H9 (cell line): ENCODE measurements at regions not wholly inside any gene's neighbourhood (a gene's known extent, or its start where the extent isn't known, plus 50 kb on each side); places are given as distances from the start of the nearest gene placed in this dataset.

Experiments used
- DNase-seq: peaks from one replicate; pipeline ENCODE4 v3.0.0-alpha.2; 2017
- H2AFZ ChIP-seq: one replicate; pipeline ENCODE4 v1.6.1; 2013; ENCODE audit warnings: mild to moderate bottlenecking, low read length, control low read depth, moderate library complexity
- H2AK5ac ChIP-seq: 2 replicates; pipeline ENCODE4 v1.6.1; 2013; ENCODE audit warnings: low read length, control low read depth, mixed read lengths; ENCODE audit not compliant: insufficient read length
- H2BK120ac ChIP-seq: one replicate; pipeline ENCODE4 v1.6.1; 2013; ENCODE audit warnings: low read depth, mild to moderate bottlenecking, low read length, control low read depth, inconsistent platforms; ENCODE audit not compliant: poor library complexity, severe bottlenecking
- H2BK12ac ChIP-seq: 2 replicates; pipeline ENCODE4 v1.6.1; 2013; ENCODE audit warnings: low read length, control low read depth, mixed read lengths, low read depth; ENCODE audit not compliant: insufficient read length
- H2BK15ac ChIP-seq: 2 replicates; pipeline ENCODE4 v1.6.1; 2013; ENCODE audit warnings: low read depth, low read length, control low read depth
- H2BK20ac ChIP-seq: one replicate; pipeline ENCODE4 v1.6.1; 2013; ENCODE audit warnings: low read depth, mild to moderate bottlenecking, low read length, control low read depth, inconsistent platforms; ENCODE audit not compliant: poor library complexity, severe bottlenecking
- H2BK5ac ChIP-seq: 2 replicates; pipeline ENCODE4 v1.6.1; 2013; ENCODE audit warnings: low read length, control low read depth, mixed read lengths; ENCODE audit not compliant: insufficient read length
- H3K14ac ChIP-seq: 2 replicates; pipeline ENCODE4 v1.6.1; 2013; ENCODE audit warnings: low read length, control low read depth; ENCODE audit not compliant: insufficient read depth
- H3K18ac ChIP-seq: 2 replicates; pipeline ENCODE4 v1.6.1; 2013; ENCODE audit warnings: low read depth, mild to moderate bottlenecking, mixed read lengths, low read length, control low read depth; ENCODE audit not compliant: insufficient read length
- H3K23ac ChIP-seq: 2 replicates; pipeline ENCODE4 v1.6.1; 2013; ENCODE audit warnings: low read length, control low read depth, mixed read lengths, low read depth; ENCODE audit not compliant: insufficient read length
- H3K23me2 ChIP-seq: 2 replicates; pipeline ENCODE4 v1.6.1; 2013; ENCODE audit warnings: low read depth, mild to moderate bottlenecking, mixed read lengths, low read length, control low read depth; ENCODE audit not compliant: insufficient read length, poor library complexity, severe bottlenecking
- H3K27ac ChIP-seq: 2 replicates; pipeline ENCODE4 v1.5.1; 2013; ENCODE audit warnings: low read length, control low read depth, mixed read lengths, low read depth; ENCODE audit not compliant: insufficient read length
- H3K27me3 ChIP-seq: 2 replicates; pipeline ENCODE4 v1.6.1; 2013; ENCODE audit warnings: low read length, control low read depth, inconsistent platforms; ENCODE audit not compliant: insufficient read depth
- H3K4ac ChIP-seq: 2 replicates; pipeline ENCODE4 v1.6.1; 2013; ENCODE audit warnings: low read depth, mild to moderate bottlenecking, control low read depth, inconsistent platforms, low read length, moderate library complexity
- H3K4me1 ChIP-seq: 2 replicates; pipeline ENCODE4 v1.6.1; 2013; ENCODE audit warnings: low read length, control low read depth, inconsistent platforms; ENCODE audit not compliant: insufficient read depth
- H3K4me2 ChIP-seq: 2 replicates; pipeline ENCODE4 v1.6.1; 2013; ENCODE audit warnings: low read length, control low read depth, mixed read lengths; ENCODE audit not compliant: insufficient read length, insufficient read depth
- H3K56ac ChIP-seq: 2 replicates; pipeline ENCODE4 v1.6.1; 2013; ENCODE audit warnings: low read depth, mild to moderate bottlenecking, mixed read lengths, low read length, control low read depth; ENCODE audit not compliant: insufficient read length
- H3K79me1 ChIP-seq: 2 replicates; pipeline ENCODE4 v1.6.1; 2013; ENCODE audit warnings: low read depth, mild to moderate bottlenecking, moderate library complexity, low read length, control low read depth, inconsistent platforms; ENCODE audit not compliant: insufficient read depth, poor library complexity, severe bottlenecking
- H3K79me2 ChIP-seq: 2 replicates; pipeline ENCODE4 v1.6.1; 2013; ENCODE audit warnings: low read length, control low read depth, inconsistent platforms; ENCODE audit not compliant: insufficient read depth
- H3K9ac ChIP-seq: 2 replicates; pipeline ENCODE4 v1.6.1; 2013; ENCODE audit warnings: low read length, control low read depth, mixed read lengths; ENCODE audit not compliant: insufficient read length; ENCODE audit errors: extremely low read depth
- H3K9me3 ChIP-seq: one replicate; pipeline ENCODE4 v1.6.1; 2013; ENCODE audit warnings: low read depth, low read length, inconsistent platforms; ENCODE audit not compliant: control insufficient read depth
- H3T11ph ChIP-seq: one replicate; pipeline ENCODE4 v1.6.1; 2013; ENCODE audit warnings: mild to moderate bottlenecking, low read length, control low read depth, inconsistent platforms
- H4K20me1 ChIP-seq: one replicate; pipeline ENCODE4 v1.6.1; 2013; ENCODE audit not compliant: control insufficient read depth, insufficient read length, insufficient read depth
- H4K5ac ChIP-seq: 2 replicates; pipeline ENCODE4 v1.6.1; 2013; ENCODE audit warnings: low read depth, mild to moderate bottlenecking, mixed read lengths, low read length, control low read depth; ENCODE audit not compliant: insufficient read length
- H4K8ac ChIP-seq: replicated peaks from 2 replicates; pipeline ENCODE4 v1.6.1; 2013; ENCODE audit warnings: low read length, control low read depth, mixed read lengths, low read depth; ENCODE audit not compliant: insufficient read length
- H4K91ac ChIP-seq: 2 replicates; pipeline ENCODE4 v1.6.1; 2013; ENCODE audit warnings: low read depth, mild to moderate bottlenecking, moderate library complexity, mixed read lengths, low read length, control low read depth; ENCODE audit not compliant: insufficient read length
- H3K27ac Mint-ChIP-seq, 3 experiments: 2 replicates in 2 of 3; 3 replicates in 1 of 3; pipeline ENCODE4 v1.8.0; 2020 to 2021; ENCODE audit warnings: mixed read lengths in 3 of 3, mild to moderate bottlenecking in 1 of 3, moderate library complexity in 1 of 3
- H3K27me3 Mint-ChIP-seq: 2 replicates; pipeline ENCODE4 v1.8.0; 2021; ENCODE audit warnings: low read depth, mild to moderate bottlenecking, moderate library complexity, mixed read lengths
- H3K36me3 Mint-ChIP-seq, 3 experiments: 2 replicates in 2 of 3; 3 replicates in 1 of 3; pipeline ENCODE4 v1.8.0; 2020 to 2021; ENCODE audit warnings: low read depth in 3 of 3, mixed read lengths in 3 of 3; ENCODE audit not compliant: insufficient read depth in 1 of 3
- H3K4me1 Mint-ChIP-seq, 2 experiments: 2 replicates each; pipeline ENCODE4 v1.8.0; 2020; ENCODE audit warnings: mixed read lengths in 2 of 2
- H3K4me3 Mint-ChIP-seq, 2 experiments: 2 replicates in 1 of 2; 3 replicates in 1 of 2; pipeline ENCODE4 v1.8.0; 2020 to 2021; ENCODE audit warnings: mild to moderate bottlenecking in 2 of 2, mixed read lengths in 2 of 2, moderate library complexity in 1 of 2
- H3K9me3 Mint-ChIP-seq, 2 experiments: 2 replicates in 1 of 2; 3 replicates in 1 of 2; pipeline ENCODE4 v1.8.0; 2020; ENCODE audit warnings: mild to moderate bottlenecking in 2 of 2, mixed read lengths in 2 of 2, moderate library complexity in 1 of 2
- WGBS: extraction: QIAGEN DNeasy Blood & Tissue Kit; methylation state at CpG from one replicate; pipeline ENCODE4 v1.1.7; 2013; ENCODE audit warnings: missing lambda C conversion rate, low lambda C conversion rate, mixed read lengths; ENCODE audit not compliant: insufficient read length; ENCODE audit errors: extremely low coverage; 5-methylcytosine and 5-hydroxymethylcytosine counted together
- TF ChIP-seq, protein P1 (sequence below): fragments of 200-600 bp; sonication (generic); conservative IDR thresholded peaks from 3 replicates; pipeline ENCODE4 v1.8.0; 2021; ENCODE audit warnings: antibody characterized with exemption, mild to moderate bottlenecking

DNA sequence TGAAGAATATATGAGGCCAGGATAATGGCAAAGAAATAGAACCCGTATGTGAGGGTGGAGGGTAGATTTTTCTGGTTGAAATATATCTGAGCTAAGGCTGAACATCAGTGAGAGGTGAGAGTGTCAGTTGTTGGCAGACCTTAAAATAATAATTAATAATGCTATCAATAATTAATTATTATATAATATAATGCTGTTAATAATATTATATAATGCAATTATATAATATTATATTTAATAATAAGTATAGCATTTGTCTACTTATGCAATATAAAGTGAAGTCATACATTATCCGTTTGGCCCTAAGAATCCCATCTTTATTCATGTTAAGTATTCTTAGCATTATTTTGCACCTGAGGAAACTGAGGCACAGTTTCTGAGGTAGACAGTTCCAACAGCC lies 269.9 kb upstream of the FZD8 start:
- H3K23me2 ChIP-seq: no peaks in the 10 kb centered on the region
- no peak overlapping the region for H2AK5ac ChIP-seq
- H2BK5ac ChIP-seq: no peak overlapping the region
- H3K56ac ChIP-seq: no peak overlapping the region
- Mint-ChIP-seq H3K27ac (no peak overlapping the region), H3K4me1 (peaks cover 27 to 30% of the 10 kb centered on the region in 2 experiments), H3K36me3 (no peaks in the 10 kb centered on the region), H3K27me3 (no peaks in the 10 kb centered on the region), H3K4me3 (no peak overlapping the region), H3K9me3 (no peaks in the 10 kb centered on the region)
- no peak overlapping the region for H4K8ac ChIP-seq
- no peak overlapping the region for H3K18ac ChIP-seq
- no peak overlapping the region for H3K4me2 ChIP-seq
- DNase-seq: no peak
- no peak overlapping the region for H3K23ac ChIP-seq
- no peak overlapping the region for H4K5ac ChIP-seq
- no peak overlapping the region for H3K27ac ChIP-seq
- no peak overlapping the region for H3K9ac ChIP-seq
- H3K79me1 ChIP-seq: no peaks in the 10 kb centered on the region
- H2AFZ ChIP-seq: no peak overlapping the region
- TF ChIP-seq, protein P1, sequence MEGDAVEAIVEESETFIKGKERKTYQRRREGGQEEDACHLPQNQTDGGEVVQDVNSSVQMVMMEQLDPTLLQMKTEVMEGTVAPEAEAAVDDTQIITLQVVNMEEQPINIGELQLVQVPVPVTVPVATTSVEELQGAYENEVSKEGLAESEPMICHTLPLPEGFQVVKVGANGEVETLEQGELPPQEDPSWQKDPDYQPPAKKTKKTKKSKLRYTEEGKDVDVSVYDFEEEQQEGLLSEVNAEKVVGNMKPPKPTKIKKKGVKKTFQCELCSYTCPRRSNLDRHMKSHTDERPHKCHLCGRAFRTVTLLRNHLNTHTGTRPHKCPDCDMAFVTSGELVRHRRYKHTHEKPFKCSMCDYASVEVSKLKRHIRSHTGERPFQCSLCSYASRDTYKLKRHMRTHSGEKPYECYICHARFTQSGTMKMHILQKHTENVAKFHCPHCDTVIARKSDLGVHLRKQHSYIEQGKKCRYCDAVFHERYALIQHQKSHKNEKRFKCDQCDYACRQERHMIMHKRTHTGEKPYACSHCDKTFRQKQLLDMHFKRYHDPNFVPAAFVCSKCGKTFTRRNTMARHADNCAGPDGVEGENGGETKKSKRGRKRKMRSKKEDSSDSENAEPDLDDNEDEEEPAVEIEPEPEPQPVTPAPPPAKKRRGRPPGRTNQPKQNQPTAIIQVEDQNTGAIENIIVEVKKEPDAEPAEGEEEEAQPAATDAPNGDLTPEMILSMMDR: no peak
- H2BK15ac ChIP-seq: no peak overlapping the region
- no peak overlapping the region for H2BK20ac ChIP-seq
- no peaks in the 10 kb centered on the region; the same call in 1 of the 2 replicates for H3K4me1 ChIP-seq
- H2BK120ac ChIP-seq: no peak overlapping the region
- no CpG with 5 or more reads among the region's 2 CpGs for WGBS
- no peak overlapping the region for H2BK12ac ChIP-seq
- H3K27me3 ChIP-seq: no peaks in the 10 kb centered on the region
- no peak overlapping the region for H3T11ph ChIP-seq
- H3K79me2 ChIP-seq: no peaks in the 10 kb centered on the region
- no peak overlapping the region for H3K14ac ChIP-seq
- no peaks in the 10 kb centered on the region for H3K9me3 ChIP-seq
- no peak overlapping the region for H3K4ac ChIP-seq
- H4K91ac ChIP-seq: no peak overlapping the region
- no peaks in the 10 kb centered on the region for H4K20me1 ChIP-seq
